GM12878 (cell line): ENCODE measurements at regions not wholly inside any gene's neighbourhood (a gene's known extent, or its start where the extent isn't known, plus 50 kb on each side); places are given as distances from the start of the nearest gene placed in this dataset.

Experiments
- BHLHE40 ChIP-seq, 2 experiments: fragments of 450-650 bp in 1 of 2; IDR thresholded peaks; 2 replicates each; pipeline ENCODE4 v1.6.1; 2011 to 2017; ENCODE audit warnings: low read depth in 2 of 2, borderline replicate concordance in 1 of 2, improper control_type of control experiment in 1 of 2, low read length in 1 of 2, mild to moderate bottlenecking in 1 of 2
- POLR2A ChIP-seq: IDR thresholded peaks from 2 replicates; pipeline ENCODE4 v1.6.1; 2011; ENCODE audit warnings: low read depth, mild to moderate bottlenecking, low read length
- SUZ12 ChIP-seq: fragments of 200-600 bp; sonication (generic); IDR thresholded peaks from one replicate; pipeline ENCODE4 v1.6.1; 2018; ENCODE audit warnings: antibody characterized with exemption, mild to moderate bottlenecking; ENCODE audit not compliant: unreplicated experiment
- TAF1 ChIP-seq: IDR thresholded peaks from 2 replicates; pipeline ENCODE4 v1.6.1; 2011; ENCODE audit warnings: mild to moderate bottlenecking, low read depth, low read length, borderline replicate concordance
- TBL1XR1 ChIP-seq: IDR thresholded peaks from 2 replicates; pipeline ENCODE4 v1.6.1; 2012; ENCODE audit warnings: low read depth, low read length, improper control_type of control experiment
- TCF12 ChIP-seq: IDR thresholded peaks from 2 replicates; pipeline ENCODE4 v1.6.1; 2011; ENCODE audit warnings: low read depth, mild to moderate bottlenecking, low read length
- ZZZ3 ChIP-seq: IDR thresholded peaks from 2 replicates; pipeline ENCODE4 v1.6.1; 2011; ENCODE audit warnings: low read depth; ENCODE audit not compliant: control insufficient read depth, insufficient read length
- TF ChIP-seq, protein P1 (sequence below), 3 experiments: IDR thresholded peaks in 2 of 3; conservative IDR thresholded peaks in 1 of 3; 2 replicates each; pipeline ENCODE4 v1.5.1; 2011; ENCODE audit warnings: low read depth in 3 of 3, low read length in 3 of 3, mild to moderate bottlenecking in 3 of 3, control low read depth in 2 of 3, moderate library complexity in 2 of 3, inconsistent platforms in 1 of 3, mixed read lengths in 1 of 3; ENCODE audit not compliant: control insufficient read depth in 2 of 3, insufficient read depth in 1 of 3; ENCODE audit errors: extremely low read depth in 1 of 3

DNA sequence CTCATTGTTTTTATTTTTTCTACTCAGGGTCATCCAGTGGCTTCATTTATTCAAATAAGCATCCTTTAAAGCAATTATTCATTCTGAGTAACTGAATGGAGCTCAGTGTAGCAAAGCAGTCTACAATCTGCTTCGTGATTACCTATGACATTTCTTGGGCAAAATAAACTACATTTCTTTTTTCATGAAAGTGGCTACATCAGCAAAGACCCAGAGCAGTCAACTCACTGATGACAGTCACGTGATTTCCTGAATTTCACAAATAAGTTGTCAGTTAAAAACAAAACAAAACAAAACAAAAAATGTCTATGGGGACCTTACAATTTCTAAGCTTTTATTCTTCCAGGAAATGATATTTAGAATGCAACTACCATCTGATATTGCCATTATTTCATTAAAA is 182.1 kb downstream of the VEGFC start:
- TF ChIP-seq TBL1XR1 (no peak), SUZ12 (no peak), TAF1 (no peak), TCF12 (no peak), BHLHE40 (IDR thresholded peaks at IDR 0.05; ENCODE audit: borderline replicate concordance in 1 of 2, low read depth in 2 of 2, low read length in 1 of 2) (no peak), POLR2A (no peak), ZZZ3 (no peak)
- TF ChIP-seq, protein P1, sequence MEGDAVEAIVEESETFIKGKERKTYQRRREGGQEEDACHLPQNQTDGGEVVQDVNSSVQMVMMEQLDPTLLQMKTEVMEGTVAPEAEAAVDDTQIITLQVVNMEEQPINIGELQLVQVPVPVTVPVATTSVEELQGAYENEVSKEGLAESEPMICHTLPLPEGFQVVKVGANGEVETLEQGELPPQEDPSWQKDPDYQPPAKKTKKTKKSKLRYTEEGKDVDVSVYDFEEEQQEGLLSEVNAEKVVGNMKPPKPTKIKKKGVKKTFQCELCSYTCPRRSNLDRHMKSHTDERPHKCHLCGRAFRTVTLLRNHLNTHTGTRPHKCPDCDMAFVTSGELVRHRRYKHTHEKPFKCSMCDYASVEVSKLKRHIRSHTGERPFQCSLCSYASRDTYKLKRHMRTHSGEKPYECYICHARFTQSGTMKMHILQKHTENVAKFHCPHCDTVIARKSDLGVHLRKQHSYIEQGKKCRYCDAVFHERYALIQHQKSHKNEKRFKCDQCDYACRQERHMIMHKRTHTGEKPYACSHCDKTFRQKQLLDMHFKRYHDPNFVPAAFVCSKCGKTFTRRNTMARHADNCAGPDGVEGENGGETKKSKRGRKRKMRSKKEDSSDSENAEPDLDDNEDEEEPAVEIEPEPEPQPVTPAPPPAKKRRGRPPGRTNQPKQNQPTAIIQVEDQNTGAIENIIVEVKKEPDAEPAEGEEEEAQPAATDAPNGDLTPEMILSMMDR (IDR thresholded peaks at IDR 0.05 in 2 of 3, conservative IDR thresholded peaks at IDR 0.05 in 1 of 3; ENCODE audit: control insufficient read depth in 2 of 3, extremely low read depth in 1 of 3, insufficient read depth in 1 of 3, low read depth in 3 of 3, low read length in 3 of 3) = no peak
